Activated gamma-delta T cell treated with anti-CD3 and anti-CD28 coated beads, Interleukin-2, amount 50 U/mL, for 16 hours (primary cell): ENCODE measurements at regions not wholly inside any gene's neighbourhood (a gene's known extent, or its start where the extent isn't known, plus 50 kb on each side); places are given as distances from the start of the nearest gene placed in this dataset.
"Not testable (repeated sequence)": the region's sequence is repeated elsewhere in the genome, so short reads cannot be mapped to it uniquely, and the experiment has no call there.

Experiments used
- DNase-seq: peaks from one replicate; pipeline ENCODE4 v3.0.0-alpha.2; 2020; ENCODE audit warnings: low read depth

DNA sequence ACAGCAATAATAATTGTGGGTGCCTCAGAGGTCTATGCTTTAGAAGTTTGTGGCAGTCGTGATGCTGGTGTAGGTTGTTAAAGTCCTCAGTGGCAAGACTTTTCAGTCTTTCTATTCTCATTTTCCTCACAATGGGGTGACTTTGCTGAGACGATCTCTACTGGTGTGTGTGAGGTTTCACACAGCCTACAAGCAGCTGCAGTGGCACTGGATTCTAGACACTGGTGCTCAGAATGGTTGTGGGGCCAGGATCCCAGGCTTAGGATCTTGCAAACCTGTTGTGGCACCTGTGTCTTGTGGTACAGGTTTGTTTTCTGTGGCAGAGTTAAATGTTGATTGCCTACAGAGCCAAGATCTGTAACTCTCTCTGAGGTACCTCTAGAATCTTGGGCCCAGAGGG, 581.2 kb downstream of the PTPRC start:
- no peak for DNase-seq

DNA sequence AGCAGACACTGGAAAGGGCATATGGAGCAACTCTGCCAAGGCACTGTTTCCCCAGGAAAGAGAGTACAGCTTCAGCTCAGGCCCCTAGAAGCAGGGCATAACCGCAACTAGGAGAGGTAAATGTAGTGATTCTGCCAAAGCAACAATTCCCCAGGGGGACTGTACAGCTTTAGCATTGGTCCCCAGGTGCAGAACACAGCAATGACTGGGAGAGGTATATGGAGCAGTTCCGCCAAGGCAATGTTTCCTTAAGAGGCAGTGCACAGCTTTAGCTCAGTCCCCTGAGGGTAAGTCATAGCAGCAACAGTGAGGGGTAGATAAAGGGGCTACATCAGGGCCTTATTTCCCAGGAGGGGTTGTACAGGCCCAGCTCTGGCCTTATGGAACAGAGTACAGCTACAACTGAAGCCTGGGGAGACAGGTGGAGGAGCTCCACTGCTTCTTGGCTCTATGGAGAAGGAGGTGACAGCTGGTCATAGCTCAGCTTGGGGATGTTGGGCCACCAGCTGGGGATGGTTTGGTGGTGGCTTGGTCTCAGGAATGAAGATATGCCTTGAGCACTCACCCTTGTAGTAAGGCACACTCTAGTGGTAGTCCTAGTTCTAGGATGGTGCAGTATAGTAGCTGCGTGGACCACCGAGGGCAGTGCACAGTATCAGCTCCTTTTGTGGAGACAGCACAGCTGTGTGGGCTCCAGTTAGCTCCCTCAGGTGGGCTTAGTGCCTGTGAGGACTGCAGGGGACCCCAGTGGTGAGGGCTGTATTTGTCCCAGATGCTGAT, 582.7 kb downstream of the PTPRC start:
- no peak for DNase-seq

DNA sequence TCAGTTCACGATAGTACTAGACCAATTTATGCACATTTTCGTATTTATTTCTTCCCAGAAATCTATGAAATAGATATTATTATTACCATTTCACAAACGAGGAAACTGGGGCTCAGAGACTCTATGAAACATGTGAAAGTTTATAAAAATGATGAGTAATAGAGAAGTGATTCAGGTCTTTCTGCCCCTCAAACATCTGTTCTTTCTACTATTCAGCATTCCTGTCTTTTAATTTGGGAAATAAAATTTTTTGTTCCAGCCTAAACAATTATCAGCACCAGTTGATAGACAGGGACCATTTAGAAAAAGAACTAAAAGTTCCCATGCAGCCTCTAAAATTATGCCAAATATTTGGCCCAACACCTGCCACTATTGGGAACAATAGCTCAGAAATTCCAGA, 585.1 kb downstream of the PTPRC start:
- no peak for DNase-seq

DNA sequence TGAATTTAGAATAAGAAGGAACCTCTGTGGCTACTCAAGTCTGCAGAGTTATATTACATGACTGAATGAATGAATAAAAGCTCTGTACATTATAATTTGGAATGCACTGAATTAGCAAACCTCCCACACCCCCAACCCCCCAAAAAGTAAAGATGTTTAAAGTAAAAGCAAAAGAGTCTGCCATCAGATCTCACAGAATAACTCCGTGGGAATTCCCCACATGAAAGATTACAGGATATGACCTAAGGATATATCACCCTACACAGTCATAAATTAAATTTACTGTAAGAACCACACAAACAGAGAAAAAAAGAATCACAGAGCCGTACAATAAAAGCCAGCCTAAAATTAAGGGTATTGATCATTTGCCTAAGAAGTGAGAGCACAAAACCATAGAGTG, 587.3 kb downstream of the PTPRC start:
- no peak for DNase-seq

DNA sequence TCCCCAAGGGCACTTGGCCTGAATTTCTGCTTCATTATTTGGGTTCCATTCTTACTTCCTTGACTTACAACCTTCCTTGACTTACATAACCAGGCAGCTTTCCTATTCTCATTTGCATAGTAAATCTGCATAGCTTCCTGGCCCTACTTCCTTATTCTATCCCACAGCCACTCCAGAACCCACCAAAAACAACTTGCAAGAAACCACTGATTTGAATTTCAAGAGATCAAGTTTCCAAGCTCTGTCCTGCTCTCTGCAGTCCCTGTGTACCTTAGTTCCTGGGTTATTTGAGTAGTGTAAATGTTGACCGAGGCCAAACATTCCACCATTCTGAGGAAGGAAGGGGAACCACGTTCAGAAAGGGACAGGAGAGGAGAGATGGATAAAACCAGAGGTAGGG, 603.3 kb downstream of the PTPRC start:
- no peak for DNase-seq

DNA sequence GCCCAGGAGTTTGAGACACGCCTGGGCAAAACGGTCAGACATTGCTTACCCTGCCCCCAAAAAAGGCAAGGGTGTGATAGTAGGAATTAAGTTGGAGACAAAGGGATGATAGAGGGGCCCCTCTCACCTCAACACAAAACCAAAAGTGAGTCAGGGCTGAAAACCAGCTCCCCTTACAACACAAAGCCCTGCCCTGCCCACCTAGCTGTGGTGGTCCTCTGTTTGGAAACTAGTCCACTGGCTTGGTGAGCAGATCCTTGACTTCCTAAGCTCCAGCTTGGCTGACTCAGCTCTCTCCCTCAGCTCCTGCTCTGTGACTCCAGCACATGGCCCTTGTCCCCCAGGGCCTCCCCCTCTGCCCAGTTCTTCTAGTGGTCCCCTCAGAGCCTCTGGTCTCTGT, 603.8 kb downstream of the PTPRC start:
- no peak for DNase-seq

DNA sequence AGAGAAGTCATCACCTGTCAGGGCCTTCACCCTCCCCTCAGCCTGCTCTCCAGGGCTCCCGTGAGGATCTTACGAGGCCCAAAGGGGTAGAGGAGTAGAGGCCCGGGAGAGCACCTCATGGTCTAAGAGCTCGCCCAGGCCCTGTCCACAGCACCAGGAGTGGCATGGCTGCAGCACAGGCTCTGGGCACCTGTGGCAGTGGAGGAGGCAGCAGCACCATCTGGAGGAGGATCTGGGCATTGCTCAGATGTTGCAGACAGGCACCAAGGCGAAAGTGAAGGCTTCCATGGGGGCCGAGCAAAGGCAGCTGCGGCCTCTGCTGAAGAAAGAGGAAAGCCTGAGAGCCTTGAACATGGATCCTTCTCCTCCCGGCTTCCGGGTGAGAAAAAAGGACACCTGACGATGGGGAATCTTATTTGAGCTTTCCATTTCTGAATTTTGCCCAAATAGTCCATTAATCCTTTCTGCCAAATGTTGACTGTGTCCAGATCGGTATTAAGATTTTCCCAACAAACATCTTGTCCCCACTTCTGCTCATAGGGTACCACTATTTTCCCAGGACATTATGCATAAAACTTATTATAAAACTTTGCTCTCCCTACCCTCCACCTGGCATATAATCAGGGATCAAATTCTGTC, 604.7 kb downstream of the PTPRC start:
- peak; percentile 56 for DNase-seq

DNA sequence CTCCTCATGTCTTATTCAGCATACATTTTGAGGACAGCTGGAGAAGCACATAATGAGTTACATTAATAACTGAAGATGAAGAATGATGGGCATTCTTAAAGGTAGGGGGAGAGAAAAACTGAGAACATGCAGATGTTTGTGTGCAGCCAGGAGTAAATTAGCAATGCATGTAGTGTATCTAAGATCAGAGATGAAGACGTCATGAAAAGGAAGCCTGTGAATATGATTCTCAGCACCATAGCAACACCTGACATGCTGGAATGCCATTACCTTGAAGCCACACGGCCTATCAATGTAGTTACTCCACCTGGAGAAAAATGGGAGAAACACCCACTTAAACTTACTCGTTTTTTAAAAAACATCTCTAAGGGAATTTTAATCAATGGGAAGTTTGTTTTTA, 607.1 kb downstream of the PTPRC start:
- no peak for DNase-seq

DNA sequence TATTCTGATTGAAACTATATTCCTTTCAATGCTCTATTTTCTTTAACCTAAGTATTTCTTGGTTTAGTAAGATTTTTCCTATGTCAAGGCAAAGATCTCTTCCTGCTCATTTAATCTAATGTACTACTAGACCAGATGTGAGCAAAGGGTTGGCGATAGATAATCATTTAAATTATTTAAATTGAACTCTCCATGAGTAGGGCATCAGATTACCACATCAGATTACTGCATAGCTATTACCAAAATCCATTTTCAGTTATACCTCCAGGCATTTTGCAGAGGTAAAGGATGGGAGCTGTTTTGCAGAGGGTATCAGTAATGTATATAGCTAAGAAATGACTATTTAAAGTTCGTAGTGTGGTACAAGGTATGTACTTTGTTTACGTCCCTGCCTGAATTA, 607.9 kb downstream of the PTPRC start:
- no peak for DNase-seq

DNA sequence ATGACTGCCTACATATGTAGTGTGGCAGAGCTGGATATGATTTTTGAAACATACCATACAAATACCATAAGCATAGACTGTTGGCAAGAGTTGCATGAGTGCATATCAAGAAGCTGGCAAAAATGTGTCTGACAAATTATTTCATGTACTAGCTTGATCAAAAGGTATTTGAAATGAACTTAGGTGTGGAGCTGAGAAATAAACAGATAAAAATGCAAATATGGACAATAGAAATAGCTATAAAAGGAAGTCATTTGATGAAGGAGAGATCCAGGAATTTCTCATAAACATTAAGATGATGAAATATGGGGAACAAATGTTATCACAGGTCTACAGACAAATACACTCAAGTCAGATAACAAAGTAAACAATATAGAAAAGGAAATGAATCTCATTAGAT, 609.1 kb downstream of the PTPRC start:
- no peak for DNase-seq

DNA sequence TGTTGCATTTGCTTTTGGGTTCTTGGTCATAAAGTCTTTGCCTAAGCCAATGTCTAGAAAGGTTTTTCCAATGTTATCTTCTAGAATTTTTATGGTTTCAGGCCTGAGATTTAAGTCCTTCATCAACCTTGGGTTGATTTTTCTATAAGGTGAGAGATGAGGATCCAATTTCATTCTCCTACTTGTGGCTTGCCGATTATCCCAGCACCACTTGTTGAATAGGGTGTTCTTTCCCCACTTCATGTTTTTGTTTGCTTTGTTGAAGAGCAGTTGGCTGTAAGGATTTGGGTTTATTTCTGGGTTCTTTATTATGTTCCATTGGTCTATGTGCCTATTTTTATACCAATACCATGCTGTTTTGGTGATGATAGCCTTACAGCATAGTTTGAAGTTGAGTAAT, 615.2 kb downstream of the PTPRC start:
- not testable (repeated sequence) for DNase-seq

DNA sequence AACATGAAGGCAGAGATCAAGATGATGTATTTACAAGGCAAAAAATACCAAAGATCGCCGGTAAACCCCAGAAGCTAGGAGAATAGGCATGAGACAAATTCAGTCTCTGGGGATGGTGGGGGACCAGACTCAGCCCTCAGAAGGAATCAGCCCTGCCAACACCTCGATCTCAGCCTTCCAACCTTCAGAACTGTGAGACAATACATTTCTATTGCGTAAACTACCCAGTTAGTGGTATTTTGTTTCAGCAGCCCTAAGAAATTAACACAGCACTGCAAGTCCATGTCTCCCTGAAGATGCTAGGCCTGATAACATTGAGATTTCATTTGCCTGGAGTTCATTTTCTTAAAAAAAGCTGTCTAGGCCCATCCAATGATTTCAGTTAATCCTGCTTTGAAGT, 622.5 kb downstream of the PTPRC start:
- DNase-seq, result no peak

DNA sequence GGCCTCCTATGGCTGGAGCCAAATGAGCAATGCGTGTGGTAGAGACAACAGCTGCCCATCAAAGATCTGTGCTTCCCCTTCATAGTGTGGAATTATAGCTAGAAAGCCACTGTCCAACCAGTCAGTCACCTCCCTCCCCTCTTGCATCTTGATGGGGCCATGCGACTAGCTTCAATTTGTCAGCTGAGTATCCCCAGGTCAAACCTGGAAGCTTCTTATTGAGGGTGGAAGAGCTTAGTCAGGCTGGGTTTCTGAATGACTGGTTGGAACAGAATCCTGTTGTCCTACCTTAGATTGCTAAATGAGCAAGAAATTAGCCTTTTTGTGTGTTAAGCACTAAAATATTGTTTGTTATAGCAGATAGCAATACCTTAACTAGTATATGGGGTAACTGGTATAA, 625.4 kb downstream of the PTPRC start:
- DNase-seq, result no peak

DNA sequence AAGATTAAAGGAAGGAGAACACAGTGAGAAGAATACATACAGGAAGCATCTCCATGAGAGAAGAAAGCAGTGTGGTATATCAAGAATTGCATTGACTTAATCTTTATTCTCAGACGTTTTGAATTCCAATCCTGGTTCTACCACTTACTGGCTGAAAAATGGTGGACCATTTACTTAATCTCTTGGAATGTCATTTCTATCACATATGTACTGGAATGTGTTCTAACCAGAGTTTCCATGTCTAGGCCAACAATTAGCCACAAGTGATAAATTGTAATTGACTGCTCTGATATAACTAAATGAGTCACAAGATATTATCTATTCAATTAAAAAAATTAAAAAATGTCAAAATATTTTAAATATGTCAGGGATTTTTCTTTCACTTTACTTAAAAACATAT, 626.1 kb downstream of the PTPRC start:
- no peak for DNase-seq

DNA sequence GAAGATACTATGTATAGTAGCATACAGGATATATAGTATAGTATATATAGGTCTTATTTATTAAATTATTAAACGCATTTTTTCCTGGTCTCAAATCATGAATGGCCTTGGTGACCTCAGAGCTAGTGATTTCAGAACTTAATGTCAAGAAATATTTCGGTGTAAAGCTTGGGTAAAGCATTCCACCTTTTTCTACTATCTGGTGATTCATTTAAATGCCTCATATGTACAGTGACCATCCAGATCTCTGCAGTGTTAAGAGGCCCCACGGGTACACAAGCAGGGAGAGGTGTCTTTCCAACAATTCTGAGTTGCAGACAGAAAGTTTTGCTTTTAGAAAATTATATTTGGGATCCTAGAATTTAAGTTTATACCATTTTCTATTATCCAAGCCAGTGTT, 626.5 kb downstream of the PTPRC start:
- DNase-seq, result no peak

DNA sequence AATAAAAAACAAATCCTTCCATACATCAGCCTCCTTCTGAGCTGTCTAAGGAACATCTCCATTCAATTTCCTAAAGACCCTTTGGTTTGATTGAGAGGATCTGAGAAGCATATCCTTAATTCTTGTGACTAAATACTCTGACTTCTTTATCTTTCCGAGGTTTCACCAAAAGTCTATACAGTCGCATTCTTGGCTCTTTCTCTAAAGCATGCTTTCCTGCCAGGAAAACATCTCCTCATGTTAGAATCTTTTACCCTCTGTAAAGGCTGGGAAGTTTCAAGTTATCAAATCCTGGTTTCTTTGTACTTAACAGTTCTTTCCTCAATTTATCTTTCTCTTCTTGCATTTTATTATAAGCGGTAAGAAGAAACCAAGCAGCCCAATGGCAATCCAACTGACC, 630.4 kb downstream of the PTPRC start:
- no peak for DNase-seq

DNA sequence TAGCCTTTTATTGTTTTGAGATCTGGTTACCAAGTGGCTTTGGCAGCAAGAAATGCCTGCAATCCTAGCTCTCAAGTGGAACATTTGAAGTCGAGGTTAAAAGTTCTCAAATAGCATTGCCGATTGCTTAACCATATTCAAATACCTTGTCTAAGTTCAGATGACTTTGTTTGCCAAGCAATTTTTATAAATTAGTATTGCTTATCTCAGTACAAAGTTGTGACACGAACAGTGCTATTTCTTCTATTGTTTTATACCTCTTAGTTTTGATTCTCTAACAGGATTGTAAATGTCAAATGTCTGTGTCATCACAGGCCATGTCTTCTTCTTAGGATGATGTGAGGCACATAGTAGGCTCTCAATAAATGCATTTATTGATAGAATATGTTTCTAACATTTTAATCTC, 633.3 kb downstream of the PTPRC start:
- DNase-seq, result no peak

DNA sequence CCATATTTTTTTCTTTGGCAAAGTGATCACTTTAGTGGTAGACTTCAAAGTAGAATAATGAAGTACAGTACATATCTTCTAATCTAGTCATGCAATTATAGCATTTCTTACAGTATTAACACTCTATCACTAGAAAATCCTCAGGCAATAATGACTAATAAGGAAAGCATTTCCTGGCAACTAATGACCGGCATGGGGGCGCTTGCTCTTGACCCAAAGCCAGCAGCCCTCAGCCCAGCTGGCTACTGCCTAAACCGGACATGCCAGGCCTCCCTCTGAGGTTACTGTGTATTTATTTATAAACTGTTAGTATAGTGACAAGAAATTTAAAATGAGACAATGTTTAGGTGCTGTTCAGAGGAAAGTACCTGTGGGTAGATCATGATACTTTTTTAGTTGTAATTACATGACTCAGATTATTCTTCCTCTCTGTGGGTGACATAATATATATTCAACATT, 633.8 kb downstream of the PTPRC start:
- DNase-seq, result no peak

DNA sequence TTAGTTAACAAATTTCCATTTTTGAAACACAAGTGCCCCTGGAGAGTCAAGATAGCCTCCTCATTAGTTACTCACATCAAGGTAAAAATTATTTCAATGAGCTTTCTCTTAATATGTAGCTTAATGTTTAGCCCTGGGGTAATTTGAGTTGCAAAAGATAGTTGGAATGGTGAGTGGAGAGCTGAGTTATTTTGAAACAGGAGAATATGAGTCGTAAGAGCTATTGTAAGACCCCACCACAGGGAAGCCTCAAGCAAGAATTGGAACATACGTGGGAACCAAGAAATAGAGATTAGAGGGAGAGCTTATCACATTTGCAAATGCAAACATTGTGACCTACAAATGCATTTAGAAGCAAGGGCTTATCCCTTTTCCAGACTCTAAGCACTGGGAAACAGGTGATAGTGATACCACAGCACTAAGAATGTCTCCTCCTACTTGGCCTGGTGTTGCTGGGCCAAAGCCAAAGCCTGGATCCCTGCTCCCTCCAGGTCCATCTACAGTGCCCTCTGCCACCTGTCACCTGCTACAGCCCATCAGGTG, 635.1 kb downstream of the PTPRC start:
- no peak for DNase-seq

DNA sequence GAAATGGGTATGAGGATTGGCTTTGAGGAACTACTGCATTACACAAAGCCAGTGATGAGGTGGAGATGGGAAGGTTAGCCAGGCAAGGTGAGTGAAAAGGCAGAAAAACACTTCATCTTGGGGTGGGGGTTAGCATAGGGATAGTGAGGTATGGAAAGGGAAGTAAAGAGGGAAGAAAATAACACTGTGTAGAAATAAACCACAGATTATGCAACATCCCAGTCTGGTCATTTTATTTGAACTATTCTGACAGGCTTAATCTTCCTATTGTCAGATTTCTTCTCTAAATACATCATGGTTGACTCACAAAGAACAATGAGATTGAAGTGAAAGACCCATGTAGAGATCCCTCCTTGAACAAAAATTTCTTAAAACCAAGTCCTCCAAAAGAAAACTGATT, 640.2 kb downstream of the PTPRC start:
- DNase-seq, result no peak

DNA sequence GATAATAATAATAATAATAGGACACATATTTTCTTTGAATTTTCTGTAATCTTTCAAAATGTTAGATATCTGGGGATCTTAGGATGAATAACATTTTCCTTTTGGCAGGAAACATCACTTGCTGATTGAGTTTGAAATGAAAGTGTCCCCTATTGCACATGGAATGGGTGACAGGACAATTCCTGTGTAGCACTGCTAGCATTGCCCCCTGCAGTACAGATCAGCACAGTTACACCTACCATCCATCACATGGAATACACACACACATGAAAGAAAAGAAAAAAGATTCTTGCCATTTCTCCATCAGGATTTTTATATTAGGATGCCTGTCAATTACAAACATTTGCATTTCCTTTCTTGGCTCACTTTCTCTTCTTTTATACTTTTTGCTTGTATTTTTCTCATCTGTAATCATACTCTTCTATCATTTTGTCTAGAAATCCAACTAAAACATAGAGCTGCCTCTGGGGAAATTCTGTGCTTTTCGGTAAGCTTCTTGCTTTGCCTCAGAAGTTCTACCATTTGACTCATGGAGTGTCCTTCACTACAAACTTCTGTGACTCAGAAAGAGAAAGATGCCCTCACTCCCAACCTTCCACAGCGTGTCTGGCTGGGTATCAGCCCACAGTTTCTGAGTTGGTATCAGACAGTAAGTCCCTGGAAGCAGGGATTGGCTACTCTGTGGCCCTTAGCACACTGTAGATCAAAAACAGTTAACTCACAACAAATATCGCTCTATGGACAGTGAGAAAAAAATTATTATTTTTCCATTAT, 641.2 kb downstream of the PTPRC start:
- DNase-seq, result no peak

DNA sequence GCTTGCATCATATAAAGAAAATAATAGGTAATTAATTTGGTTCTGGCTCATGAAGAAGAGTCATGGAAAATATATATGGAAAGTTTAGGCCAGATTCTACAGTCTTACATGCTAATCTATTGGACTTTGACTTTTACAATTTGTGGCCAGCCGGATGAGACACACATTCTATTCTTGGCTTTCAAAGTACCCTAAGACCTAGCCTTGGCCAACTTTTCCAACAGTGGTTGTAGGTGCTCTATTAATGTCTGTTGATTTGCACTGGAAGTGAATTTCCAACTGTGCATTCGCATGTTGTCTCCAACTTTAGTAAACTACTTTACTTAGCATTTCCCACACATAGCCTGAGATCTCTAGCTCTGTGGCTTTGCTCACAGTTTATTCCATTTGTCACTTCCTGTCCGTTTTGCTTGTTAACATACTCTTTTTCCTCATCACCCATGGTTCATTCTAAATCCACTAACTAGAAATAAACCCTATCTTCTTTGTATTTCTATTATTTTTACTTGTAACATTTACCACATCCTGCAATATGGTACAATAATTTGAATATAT, 644.0 kb downstream of the PTPRC start:
- DNase-seq, result no peak

DNA sequence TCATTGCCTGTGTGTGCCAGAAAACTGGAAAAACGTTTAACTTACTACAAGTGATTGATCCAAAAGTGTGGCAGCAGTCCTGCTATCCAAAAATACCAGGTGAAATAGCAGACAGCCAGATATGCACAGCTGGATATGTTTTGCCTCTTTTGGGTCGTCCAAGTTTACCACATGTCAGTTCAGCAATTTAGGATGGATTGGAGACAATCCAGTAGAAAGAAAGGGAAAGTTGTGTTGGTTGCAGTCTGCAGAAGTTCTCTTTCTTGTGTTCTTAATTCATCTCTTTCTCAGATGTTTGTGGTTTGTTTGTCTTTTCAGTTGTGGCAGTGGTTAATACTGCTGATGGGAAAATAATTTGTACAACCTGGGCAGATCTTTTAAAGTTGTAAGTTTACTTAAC, 645.0 kb downstream of the PTPRC start:
- no peak for DNase-seq
